ENCODE measurements at regions not wholly inside any gene's neighbourhood (a gene's known extent, or its start where the extent isn't known, plus 50 kb on each side); places are given as distances from the start of the nearest gene placed in this dataset.

GRCh38 chr10:105352827-105353226, 711.7 kb downstream of the SORCS3 start:
- no peak overlapping the region for H2AFZ ChIP-seq (ENCODE audit: low read length)
- H3K27ac ChIP-seq (ENCODE audit: low read depth, low read length) = no peak overlapping the region

GRCh38 chr10:105352281-105352680, 711.2 kb downstream of the SORCS3 start:
- no peaks in the 10 kb centered on the region for H3K4me1 ChIP-seq (ENCODE audit: insufficient read depth, low read length)
- H3K36me3 ChIP-seq (ENCODE audit: insufficient read depth, low read length) = no peaks in the 10 kb centered on the region
- peaks cover 11% of the 10 kb centered on the region for H3K9me3 ChIP-seq (ENCODE audit: low read depth, low read length)
- no peaks in the 10 kb centered on the region for H4K20me1 ChIP-seq (ENCODE audit: insufficient read depth, low read length)
- no peak for TF ChIP-seq CTCF (IDR thresholded peaks at IDR 0.05; ENCODE audit: extremely low read depth, low read depth, low read length)
- DNase-seq (ENCODE audit: insufficient read length, low spot score, missing footprints) = no peak
- H3K27me3 ChIP-seq (ENCODE audit: insufficient read depth, low read length) = no peaks in the 10 kb centered on the region
- H3K4me2 ChIP-seq (ENCODE audit: insufficient read depth, low read length) = no peak overlapping the region
- no peak overlapping the region for H3K27ac ChIP-seq (ENCODE audit: low read depth, low read length)
- H2AFZ ChIP-seq (ENCODE audit: low read length) = no peak overlapping the region
- no peaks in the 10 kb centered on the region for H3K79me2 ChIP-seq (ENCODE audit: insufficient read depth, low read length)
- H3K4me3 ChIP-seq (ENCODE audit: insufficient read depth, low read length) = no peak overlapping the region

More at GRCh38 chr10:105352827-105353226, 711.7 kb downstream of the SORCS3 start:
- Histone ChIP-seq H3K4me3 (ENCODE audit: insufficient read depth, low read length) (no peak overlapping the region), H3K27me3 (ENCODE audit: insufficient read depth, low read length) (no peaks in the 10 kb centered on the region), H3K9me3 (ENCODE audit: low read depth, low read length) (peaks cover 9% of the 10 kb centered on the region), H3K4me1 (ENCODE audit: insufficient read depth, low read length) (no peaks in the 10 kb centered on the region), H3K79me2 (ENCODE audit: insufficient read depth, low read length) (no peaks in the 10 kb centered on the region), H3K36me3 (ENCODE audit: insufficient read depth, low read length) (no peaks in the 10 kb centered on the region), H4K20me1 (ENCODE audit: insufficient read depth, low read length) (no peaks in the 10 kb centered on the region), H3K4me2 (ENCODE audit: insufficient read depth, low read length) (no peak overlapping the region)
- DNase-seq (ENCODE audit: insufficient read length, low spot score, missing footprints) = no peak
- no peak for TF ChIP-seq CTCF (IDR thresholded peaks at IDR 0.05; ENCODE audit: extremely low read depth, low read depth, low read length)

GRCh38 chr10:105351187-105351586, 710.1 kb downstream of the SORCS3 start:
- no peaks in the 10 kb centered on the region for H4K20me1 ChIP-seq (ENCODE audit: insufficient read depth, low read length)
- H3K4me2 ChIP-seq (ENCODE audit: insufficient read depth, low read length) = no peak overlapping the region
- H3K27me3 ChIP-seq (ENCODE audit: insufficient read depth, low read length) = no peaks in the 10 kb centered on the region
- no peak overlapping the region for H3K4me3 ChIP-seq (ENCODE audit: insufficient read depth, low read length)
- H3K9me3 ChIP-seq (ENCODE audit: low read depth, low read length) = peaks cover 11% of the 10 kb centered on the region
- H3K27ac ChIP-seq (ENCODE audit: low read depth, low read length) = no peak overlapping the region
- DNase-seq (ENCODE audit: insufficient read length, low spot score, missing footprints) = no peak
- no peak for TF ChIP-seq CTCF (IDR thresholded peaks at IDR 0.05; ENCODE audit: extremely low read depth, low read depth, low read length)
- H2AFZ ChIP-seq (ENCODE audit: low read length) = no peak overlapping the region
- no peaks in the 10 kb centered on the region for H3K4me1 ChIP-seq (ENCODE audit: insufficient read depth, low read length)
- H3K79me2 ChIP-seq (ENCODE audit: insufficient read depth, low read length) = no peaks in the 10 kb centered on the region
- no peaks in the 10 kb centered on the region for H3K36me3 ChIP-seq (ENCODE audit: insufficient read depth, low read length)

GRCh38 chr10:105347487-105347886, 706.4 kb downstream of the SORCS3 start:
- no peaks in the 10 kb centered on the region for H3K79me2 ChIP-seq (ENCODE audit: insufficient read depth, low read length)
- H3K27ac ChIP-seq (ENCODE audit: low read depth, low read length) = no peak overlapping the region
- no peak for TF ChIP-seq CTCF (IDR thresholded peaks at IDR 0.05; ENCODE audit: extremely low read depth, low read depth, low read length)
- H3K27me3 ChIP-seq (ENCODE audit: insufficient read depth, low read length) = no peaks in the 10 kb centered on the region
- peaks cover 9% of the 10 kb centered on the region for H3K9me3 ChIP-seq (ENCODE audit: low read depth, low read length)
- no peaks in the 10 kb centered on the region for H4K20me1 ChIP-seq (ENCODE audit: insufficient read depth, low read length)
- no peak overlapping the region for H2AFZ ChIP-seq (ENCODE audit: low read length)
- no peaks in the 10 kb centered on the region for H3K4me1 ChIP-seq (ENCODE audit: insufficient read depth, low read length)
- no peak overlapping the region for H3K4me2 ChIP-seq (ENCODE audit: insufficient read depth, low read length)
- H3K4me3 ChIP-seq (ENCODE audit: insufficient read depth, low read length) = no peak overlapping the region
- H3K36me3 ChIP-seq (ENCODE audit: insufficient read depth, low read length) = no peaks in the 10 kb centered on the region
- DNase-seq (ENCODE audit: insufficient read length, low spot score, missing footprints) = no peak
